A549 (cell line): ENCODE measurements at regions not wholly inside any gene's neighbourhood (a gene's known extent, or its start where the extent isn't known, plus 50 kb on each side); places are given as distances from the start of the nearest gene placed in this dataset.

Experiments used
- NFE2L2 ChIP-seq: fragments of 150-350 bp; conservative IDR thresholded peaks from 2 replicates; pipeline ENCODE4 v1.6.1; 2014; ENCODE audit warnings: low read length
- NR3C1 ChIP-seq: fragments of >200 bp; sonication (Bioruptor Twin); formaldehyde crosslinking; IDR thresholded peaks from 3 replicates; pipeline ENCODE4 v1.6.1; 2017
- RFX5 ChIP-seq: fragments of 450-650 bp; IDR thresholded peaks from 2 replicates; pipeline ENCODE4 v1.7.1; 2014; ENCODE audit warnings: antibody characterized with exemption, mild to moderate bottlenecking, moderate library complexity
- TF ChIP-seq, protein P1 (sequence below): fragments of >200 bp; sonication (Bioruptor Twin); formaldehyde crosslinking; IDR thresholded peaks from 3 replicates; pipeline ENCODE4 v1.5.1; 2016
- TF ChIP-seq, protein P2 (sequence below): fragments of 450-650 bp; IDR thresholded peaks from 2 replicates; pipeline ENCODE4 v1.6.1; 2014; ENCODE audit warnings: antibody characterized with exemption

DNA sequence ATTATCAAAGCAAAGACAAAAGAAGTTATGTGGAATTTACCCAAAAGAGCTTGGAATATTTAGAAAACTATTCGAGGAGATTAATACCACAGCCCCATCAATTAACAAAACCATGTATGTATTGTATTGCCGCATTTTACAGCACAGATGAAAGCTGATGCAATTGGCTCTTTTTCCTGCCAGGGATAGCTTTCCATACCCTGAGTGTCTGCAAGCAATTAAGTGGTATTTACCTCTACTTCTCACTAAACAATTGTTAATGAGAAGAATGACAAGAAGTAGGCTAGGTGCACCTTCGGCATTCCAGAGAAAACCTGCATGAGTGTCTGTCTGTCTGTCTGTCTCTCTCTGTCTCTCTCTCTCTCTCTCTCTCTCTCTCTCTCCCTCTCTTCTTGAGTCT is 219.5 kb downstream of the PAPSS1 start:
- TF ChIP-seq, protein P1, sequence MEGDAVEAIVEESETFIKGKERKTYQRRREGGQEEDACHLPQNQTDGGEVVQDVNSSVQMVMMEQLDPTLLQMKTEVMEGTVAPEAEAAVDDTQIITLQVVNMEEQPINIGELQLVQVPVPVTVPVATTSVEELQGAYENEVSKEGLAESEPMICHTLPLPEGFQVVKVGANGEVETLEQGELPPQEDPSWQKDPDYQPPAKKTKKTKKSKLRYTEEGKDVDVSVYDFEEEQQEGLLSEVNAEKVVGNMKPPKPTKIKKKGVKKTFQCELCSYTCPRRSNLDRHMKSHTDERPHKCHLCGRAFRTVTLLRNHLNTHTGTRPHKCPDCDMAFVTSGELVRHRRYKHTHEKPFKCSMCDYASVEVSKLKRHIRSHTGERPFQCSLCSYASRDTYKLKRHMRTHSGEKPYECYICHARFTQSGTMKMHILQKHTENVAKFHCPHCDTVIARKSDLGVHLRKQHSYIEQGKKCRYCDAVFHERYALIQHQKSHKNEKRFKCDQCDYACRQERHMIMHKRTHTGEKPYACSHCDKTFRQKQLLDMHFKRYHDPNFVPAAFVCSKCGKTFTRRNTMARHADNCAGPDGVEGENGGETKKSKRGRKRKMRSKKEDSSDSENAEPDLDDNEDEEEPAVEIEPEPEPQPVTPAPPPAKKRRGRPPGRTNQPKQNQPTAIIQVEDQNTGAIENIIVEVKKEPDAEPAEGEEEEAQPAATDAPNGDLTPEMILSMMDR: no peak
- TF ChIP-seq NFE2L2: no peak
- TF ChIP-seq, protein P2, sequence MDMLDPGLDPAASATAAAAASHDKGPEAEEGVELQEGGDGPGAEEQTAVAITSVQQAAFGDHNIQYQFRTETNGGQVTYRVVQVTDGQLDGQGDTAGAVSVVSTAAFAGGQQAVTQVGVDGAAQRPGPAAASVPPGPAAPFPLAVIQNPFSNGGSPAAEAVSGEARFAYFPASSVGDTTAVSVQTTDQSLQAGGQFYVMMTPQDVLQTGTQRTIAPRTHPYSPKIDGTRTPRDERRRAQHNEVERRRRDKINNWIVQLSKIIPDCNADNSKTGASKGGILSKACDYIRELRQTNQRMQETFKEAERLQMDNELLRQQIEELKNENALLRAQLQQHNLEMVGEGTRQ: no peak
- no peak for TF ChIP-seq NR3C1
- no peak for TF ChIP-seq RFX5
